Testis (tissue), 2 donors: ENCODE measurements at regions not wholly inside any gene's neighbourhood (a gene's known extent, or its start where the extent isn't known, plus 50 kb on each side); places are given as distances from the start of the nearest gene placed in this dataset.

Experiments used
- CTCF ChIP-seq, 3 experiments: fragments of 450-650 bp in 2 of 3; fragments of 200-600 bp in 1 of 3; sonication (generic) in 1 of 3; IDR thresholded peaks; one replicate each; pipeline ENCODE4 v1.5.1; 2016 to 2019; ENCODE audit warnings: antibody characterized with exemption in 3 of 3, mild to moderate bottlenecking in 2 of 3, moderate library complexity in 1 of 3
- POLR2A ChIP-seq: fragments of 450-650 bp; IDR thresholded peaks from one replicate; pipeline ENCODE4 v1.6.1; 2017; ENCODE audit warnings: antibody characterized with exemption, mild to moderate bottlenecking, moderate library complexity

- TF ChIP-seq CTCF (IDR thresholded peaks at IDR 0.05) (no peak), POLR2A (no peak)
These were observed 656.8 kb upstream of the NECTIN3 start for GRCh38 chr3:110414855-110415254.
